ENCODE measurements at regions not wholly inside any gene's neighbourhood (a gene's known extent, or its start where the extent isn't known, plus 50 kb on each side); places are given as distances from the start of the nearest gene placed in this dataset.

- DNase-seq: peak; percentile 4 to 22 (median 21)
- Histone ChIP-seq H3K9me3 (ENCODE audit: control insufficient read depth, low read length) (no peaks in the 10 kb centered on the region), H3K27ac (ENCODE audit: insufficient read depth, low read length, poor library complexity, severe bottlenecking) (peak overlapping the region; percentile 87), H3K4me1 (ENCODE audit: control insufficient read depth, insufficient read depth, low read length, poor library complexity, severe bottlenecking) (peaks cover 5% of the 10 kb centered on the region), H3K36me3 (ENCODE audit: control insufficient read depth, insufficient read depth, low read length) (no peaks in the 10 kb centered on the region), H3K4me3 (ENCODE audit: insufficient read depth, low read depth, low read length, poor library complexity, severe bottlenecking) (peak overlapping the region; percentile 78), H3K27me3 (replicated peaks; ENCODE audit: control insufficient read depth, insufficient read depth, low read length, poor library complexity, severe bottlenecking) (no peaks in the 10 kb centered on the region)
Observed at GRCh38 chr13:50080203-50080910, 65.1 kb downstream of the KCNRG start.

- DNase-seq: peak; percentile 11 to 43 (median 29)
- H3K4me3 ChIP-seq (ENCODE audit: insufficient read depth, low read depth, low read length, poor library complexity, severe bottlenecking): peak overlapping the region; percentile 78
- H3K27me3 ChIP-seq (replicated peaks; ENCODE audit: control insufficient read depth, insufficient read depth, low read length, poor library complexity, severe bottlenecking): no peaks in the 10 kb centered on the region
- H3K27ac ChIP-seq (ENCODE audit: insufficient read depth, low read length, poor library complexity, severe bottlenecking): peak overlapping the region; percentile 87
- peaks cover 5% of the 10 kb centered on the region for H3K4me1 ChIP-seq (ENCODE audit: control insufficient read depth, insufficient read depth, low read length, poor library complexity, severe bottlenecking)
- no peaks in the 10 kb centered on the region for H3K9me3 ChIP-seq (ENCODE audit: control insufficient read depth, low read length)
- no peaks in the 10 kb centered on the region for H3K36me3 ChIP-seq (ENCODE audit: control insufficient read depth, insufficient read depth, low read length)
Observed at GRCh38 chr13:50080911-50081678, 65.9 kb downstream of the KCNRG start.

GRCh38 chr13:50081679-50082425, 66.6 kb downstream of the KCNRG start:
- peaks cover 5% of the 10 kb centered on the region for H3K4me1 ChIP-seq (ENCODE audit: control insufficient read depth, insufficient read depth, low read length, poor library complexity, severe bottlenecking)
- H3K4me3 ChIP-seq (ENCODE audit: insufficient read depth, low read depth, low read length, poor library complexity, severe bottlenecking): peak overlapping the region; percentile 78
- no peaks in the 10 kb centered on the region for H3K9me3 ChIP-seq (ENCODE audit: control insufficient read depth, low read length)
- H3K36me3 ChIP-seq (ENCODE audit: control insufficient read depth, insufficient read depth, low read length): no peaks in the 10 kb centered on the region
- DNase-seq: peak; percentile 98 to 99 (median 99)
- H3K27ac ChIP-seq (ENCODE audit: insufficient read depth, low read length, poor library complexity, severe bottlenecking): peak overlapping the region; percentile 87
- H3K27me3 ChIP-seq (replicated peaks; ENCODE audit: control insufficient read depth, insufficient read depth, low read length, poor library complexity, severe bottlenecking): no peaks in the 10 kb centered on the region

GRCh38 chr13:50082426-50083281, 67.4 kb downstream of the KCNRG start:
- H3K36me3 ChIP-seq (ENCODE audit: control insufficient read depth, insufficient read depth, low read length): no peaks in the 10 kb centered on the region
- no peaks in the 10 kb centered on the region for H3K27me3 ChIP-seq (replicated peaks; ENCODE audit: control insufficient read depth, insufficient read depth, low read length, poor library complexity, severe bottlenecking)
- peak; percentile 55 to 67 (median 65) for DNase-seq
- H3K27ac ChIP-seq (ENCODE audit: insufficient read depth, low read length, poor library complexity, severe bottlenecking): peak overlapping the region; percentile 59
- H3K4me3 ChIP-seq (ENCODE audit: insufficient read depth, low read depth, low read length, poor library complexity, severe bottlenecking): peak overlapping the region; percentile 78
- no peaks in the 10 kb centered on the region for H3K9me3 ChIP-seq (ENCODE audit: control insufficient read depth, low read length)
- peaks cover 5% of the 10 kb centered on the region for H3K4me1 ChIP-seq (ENCODE audit: control insufficient read depth, insufficient read depth, low read length, poor library complexity, severe bottlenecking)

- Histone ChIP-seq H3K27me3 (replicated peaks; ENCODE audit: control insufficient read depth, insufficient read depth, low read length, poor library complexity, severe bottlenecking) (no peaks in the 10 kb centered on the region), H3K27ac (ENCODE audit: insufficient read depth, low read length, poor library complexity, severe bottlenecking) (no peak overlapping the region), H3K4me1 (ENCODE audit: control insufficient read depth, insufficient read depth, low read length, poor library complexity, severe bottlenecking) (peaks cover 5% of the 10 kb centered on the region), H3K4me3 (ENCODE audit: insufficient read depth, low read depth, low read length, poor library complexity, severe bottlenecking) (no peak overlapping the region), H3K36me3 (ENCODE audit: control insufficient read depth, insufficient read depth, low read length) (no peaks in the 10 kb centered on the region), H3K9me3 (ENCODE audit: control insufficient read depth, low read length) (no peaks in the 10 kb centered on the region)
- no peak for DNase-seq
Observed at GRCh38 chr13:50085063-50085462, 69.8 kb downstream of the KCNRG start.

GRCh38 chr13:50089633-50090032, 74.4 kb downstream of the KCNRG start:
- DNase-seq: no peak
- Histone ChIP-seq H3K27ac (ENCODE audit: insufficient read depth, low read length, poor library complexity, severe bottlenecking) (no peak overlapping the region), H3K36me3 (ENCODE audit: control insufficient read depth, insufficient read depth, low read length) (no peaks in the 10 kb centered on the region), H3K4me3 (ENCODE audit: insufficient read depth, low read depth, low read length, poor library complexity, severe bottlenecking) (no peak overlapping the region), H3K27me3 (replicated peaks; ENCODE audit: control insufficient read depth, insufficient read depth, low read length, poor library complexity, severe bottlenecking) (no peaks in the 10 kb centered on the region), H3K9me3 (ENCODE audit: control insufficient read depth, low read length) (no peaks in the 10 kb centered on the region), H3K4me1 (ENCODE audit: control insufficient read depth, insufficient read depth, low read length, poor library complexity, severe bottlenecking) (no peaks in the 10 kb centered on the region)

- DNase-seq: no peak
- Histone ChIP-seq H3K36me3 (ENCODE audit: control insufficient read depth, insufficient read depth, low read length) (no peaks in the 10 kb centered on the region), H3K27ac (ENCODE audit: insufficient read depth, low read length, poor library complexity, severe bottlenecking) (no peak overlapping the region), H3K9me3 (ENCODE audit: control insufficient read depth, low read length) (no peaks in the 10 kb centered on the region), H3K4me1 (ENCODE audit: control insufficient read depth, insufficient read depth, low read length, poor library complexity, severe bottlenecking) (no peaks in the 10 kb centered on the region), H3K27me3 (replicated peaks; ENCODE audit: control insufficient read depth, insufficient read depth, low read length, poor library complexity, severe bottlenecking) (no peaks in the 10 kb centered on the region), H3K4me3 (ENCODE audit: insufficient read depth, low read depth, low read length, poor library complexity, severe bottlenecking) (no peak overlapping the region)
Observed at GRCh38 chr13:50090211-50090610, 75.0 kb downstream of the KCNRG start.

GRCh38 chr13:50094615-50095293, 79.5 kb downstream of the KCNRG start:
- H3K4me3 ChIP-seq (ENCODE audit: insufficient read depth, low read depth, low read length, poor library complexity, severe bottlenecking): no peak overlapping the region
- H3K27me3 ChIP-seq (replicated peaks; ENCODE audit: control insufficient read depth, insufficient read depth, low read length, poor library complexity, severe bottlenecking): no peaks in the 10 kb centered on the region
- H3K27ac ChIP-seq (ENCODE audit: insufficient read depth, low read length, poor library complexity, severe bottlenecking): no peak overlapping the region
- H3K9me3 ChIP-seq (ENCODE audit: control insufficient read depth, low read length): no peaks in the 10 kb centered on the region
- H3K36me3 ChIP-seq (ENCODE audit: control insufficient read depth, insufficient read depth, low read length): no peaks in the 10 kb centered on the region
- no peaks in the 10 kb centered on the region for H3K4me1 ChIP-seq (ENCODE audit: control insufficient read depth, insufficient read depth, low read length, poor library complexity, severe bottlenecking)
- DNase-seq: no peak

GRCh38 chr13:50098693-50099092, 83.4 kb downstream of the KCNRG start:
- no peak overlapping the region for H3K4me3 ChIP-seq (ENCODE audit: insufficient read depth, low read depth, low read length, poor library complexity, severe bottlenecking)
- no peaks in the 10 kb centered on the region for H3K36me3 ChIP-seq (ENCODE audit: control insufficient read depth, insufficient read depth, low read length)
- no peaks in the 10 kb centered on the region for H3K9me3 ChIP-seq (ENCODE audit: control insufficient read depth, low read length)
- H3K27me3 ChIP-seq (replicated peaks; ENCODE audit: control insufficient read depth, insufficient read depth, low read length, poor library complexity, severe bottlenecking): no peaks in the 10 kb centered on the region
- no peak overlapping the region for H3K27ac ChIP-seq (ENCODE audit: insufficient read depth, low read length, poor library complexity, severe bottlenecking)
- no peak for DNase-seq
- H3K4me1 ChIP-seq (ENCODE audit: control insufficient read depth, insufficient read depth, low read length, poor library complexity, severe bottlenecking): no peaks in the 10 kb centered on the region

Data from effector memory CD4-positive, alpha-beta T cell (primary cell).